ENCODE measurements at regions not wholly inside any gene's neighbourhood (a gene's known extent, or its start where the extent isn't known, plus 50 kb on each side); places are given as distances from the start of the nearest gene placed in this dataset.
"Not testable (repeated sequence)": the region's sequence is repeated elsewhere in the genome, so short reads cannot be mapped to it uniquely, and the experiment has no call there.

GRCh38 chr3:5545719-5546118 lies 358.2 kb downstream of the EDEM1 start:
- no peak for DNase-seq (ENCODE audit: low read depth)

- DNase-seq (ENCODE audit: low read depth), result no peak
These were observed 365.7 kb downstream of the EDEM1 start for GRCh38 chr3:5553203-5553602.

- DNase-seq (ENCODE audit: low read depth), result no peak
These were observed 366.8 kb downstream of the EDEM1 start for GRCh38 chr3:5554245-5554747.

GRCh38 chr3:5560199-5560598 lies 372.7 kb downstream of the EDEM1 start:
- DNase-seq (ENCODE audit: low read depth), result no peak

- DNase-seq (ENCODE audit: low read depth), result no peak
These were observed 376.2 kb downstream of the EDEM1 start for GRCh38 chr3:5563537-5564277.

DNA sequence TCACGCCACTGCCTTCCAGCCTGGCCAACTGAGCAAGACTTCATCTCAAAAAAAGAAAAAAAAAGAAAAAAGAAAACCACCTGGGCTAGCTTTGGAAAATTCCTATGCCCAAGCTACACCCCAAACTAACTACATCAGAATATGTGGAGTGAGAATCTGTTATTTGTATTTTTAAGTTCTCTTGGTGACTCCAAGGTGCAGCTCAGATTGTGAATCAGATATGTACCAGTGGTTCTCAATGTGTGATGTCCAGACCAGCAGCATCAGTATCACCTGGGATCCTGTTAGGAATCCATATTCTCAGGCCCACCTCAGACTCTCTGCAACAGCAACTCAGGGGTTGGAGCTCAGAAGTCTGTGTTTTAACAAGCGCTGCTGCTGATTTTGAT lies 376.8 kb downstream of the EDEM1 start:
- no peak for DNase-seq (ENCODE audit: low read depth)

DNA sequence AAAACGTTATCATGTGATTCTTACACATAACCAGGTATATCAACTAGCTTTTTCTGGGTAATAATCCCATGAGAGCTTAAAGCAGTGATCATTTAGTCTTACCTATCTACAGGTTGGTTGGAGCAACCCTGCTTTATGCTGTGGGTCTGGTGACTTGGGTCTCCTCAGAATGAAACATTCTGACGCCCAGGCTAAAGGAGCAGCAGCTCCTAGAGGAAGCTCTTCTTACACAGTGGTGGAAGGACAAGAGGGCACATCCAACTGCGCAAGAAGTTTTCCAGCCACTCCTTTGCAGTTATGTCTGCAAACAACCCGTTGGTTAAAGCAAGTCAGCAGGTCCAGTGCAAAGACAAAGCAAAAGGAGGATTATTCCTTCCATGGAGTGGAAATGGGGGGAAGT lies 377.5 kb downstream of the EDEM1 start:
- DNase-seq (ENCODE audit: low read depth), result no peak

DNA sequence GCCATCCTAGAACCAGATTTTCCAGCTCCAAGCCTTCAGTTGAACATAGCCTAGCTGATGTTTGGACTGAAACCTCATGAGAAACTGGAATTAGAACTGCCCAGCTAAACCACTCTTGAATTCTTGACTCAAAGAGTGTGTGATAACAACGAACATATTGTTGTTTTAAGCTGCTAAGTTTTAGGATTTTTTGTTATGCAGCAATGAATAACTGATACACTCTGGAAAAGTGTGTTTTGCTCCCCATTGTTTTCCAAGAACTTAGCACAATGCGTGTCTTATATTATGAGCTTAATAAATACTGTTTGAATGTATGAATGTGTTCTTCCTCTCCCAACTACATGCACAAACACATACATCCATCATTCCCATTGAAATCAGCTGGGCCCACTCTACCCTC lies 379.6 kb downstream of the EDEM1 start:
- no peak for DNase-seq (ENCODE audit: low read depth)

- no peak for DNase-seq (ENCODE audit: low read depth)
These were observed 380.9 kb downstream of the EDEM1 start for GRCh38 chr3:5568451-5568850.

GRCh38 chr3:5569152-5569551 lies 381.6 kb downstream of the EDEM1 start:
- DNase-seq (ENCODE audit: low read depth), result no peak

- DNase-seq (ENCODE audit: low read depth), result no peak
These were observed 384.7 kb downstream of the EDEM1 start for GRCh38 chr3:5572168-5572567.

DNA sequence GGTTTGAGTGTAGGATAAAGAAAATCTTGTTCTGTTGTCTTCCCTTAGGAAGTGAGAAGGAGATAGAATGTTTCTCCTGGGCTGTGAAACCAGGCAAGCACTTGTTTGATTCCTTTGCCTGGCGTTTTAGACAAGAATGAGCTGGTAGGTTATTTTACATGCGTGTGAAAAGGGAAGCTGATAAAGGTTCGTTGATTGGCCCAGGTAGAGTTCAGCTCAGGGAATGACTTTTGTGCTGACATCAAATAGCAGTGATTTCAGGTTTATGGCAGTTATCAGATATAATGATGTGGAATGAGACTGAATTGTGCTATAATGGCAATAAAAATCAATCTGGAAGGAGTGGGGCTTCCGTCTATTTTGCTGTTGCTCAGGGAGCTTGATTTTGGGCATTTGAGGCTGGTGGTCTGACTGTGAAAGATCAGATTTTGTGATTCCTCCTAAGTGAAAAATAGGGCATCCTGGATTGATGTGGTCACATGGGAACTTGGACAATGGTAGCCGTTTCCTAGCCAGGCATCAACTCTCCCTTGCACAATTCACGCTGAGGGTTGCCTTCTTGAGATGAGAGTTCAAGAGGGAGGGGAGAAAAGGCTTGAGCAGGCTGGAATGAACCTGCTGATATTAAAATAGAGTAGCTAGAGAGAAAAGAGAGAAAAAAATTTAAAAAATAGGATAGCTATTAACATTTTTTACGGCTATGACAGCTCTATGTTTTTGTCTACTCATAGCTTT lies 388.9 kb downstream of the EDEM1 start:
- DNase-seq (ENCODE audit: low read depth), result no peak

GRCh38 chr3:5579139-5579602 lies 391.7 kb downstream of the EDEM1 start:
- no peak for DNase-seq (ENCODE audit: low read depth)

- no peak for DNase-seq (ENCODE audit: low read depth)
These were observed 392.4 kb downstream of the EDEM1 start for GRCh38 chr3:5579946-5580345.

DNA sequence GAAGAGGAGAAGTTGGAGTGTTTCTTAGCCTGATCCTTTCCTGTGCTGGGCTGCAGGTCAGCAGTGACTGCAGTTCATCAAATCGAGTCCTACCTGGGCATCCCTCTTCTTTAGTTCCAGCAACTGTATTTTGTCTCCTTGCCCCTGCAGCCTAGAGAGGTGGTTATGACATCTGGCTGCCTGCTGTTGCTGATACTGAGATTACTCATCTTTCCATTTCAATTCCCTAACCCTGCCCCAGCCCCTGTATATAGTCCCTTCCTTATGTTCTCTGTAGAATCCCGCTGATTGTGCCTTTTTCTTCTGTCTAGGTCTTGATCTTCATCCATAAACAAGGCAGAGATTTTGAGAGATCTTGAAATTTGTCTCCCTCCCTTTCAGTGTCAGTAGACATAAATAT lies 393.3 kb downstream of the EDEM1 start:
- no peak for DNase-seq (ENCODE audit: low read depth)

DNA sequence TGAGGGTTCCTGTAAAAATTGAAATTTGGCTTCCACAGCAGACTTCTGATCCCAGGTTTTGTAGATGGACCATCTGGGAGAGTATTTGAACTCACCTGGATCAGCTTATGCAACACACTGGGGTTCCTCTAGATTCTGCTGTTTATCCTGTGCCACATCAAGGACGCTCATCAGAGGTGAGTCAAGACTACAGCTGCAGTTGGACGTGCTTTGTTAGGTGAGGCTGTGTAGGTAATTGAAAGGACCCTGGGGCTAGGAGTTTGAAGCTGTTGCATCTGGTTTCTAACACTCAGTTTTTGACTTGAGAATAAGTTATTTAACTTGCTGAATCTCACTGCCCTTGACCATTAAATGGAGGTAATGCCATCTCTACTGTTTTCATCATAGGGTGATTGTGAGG lies 394.2 kb downstream of the EDEM1 start:
- no peak for DNase-seq (ENCODE audit: low read depth)

- no peak for DNase-seq (ENCODE audit: low read depth)
These were observed 396.4 kb downstream of the EDEM1 start for GRCh38 chr3:5583920-5584319.

DNA sequence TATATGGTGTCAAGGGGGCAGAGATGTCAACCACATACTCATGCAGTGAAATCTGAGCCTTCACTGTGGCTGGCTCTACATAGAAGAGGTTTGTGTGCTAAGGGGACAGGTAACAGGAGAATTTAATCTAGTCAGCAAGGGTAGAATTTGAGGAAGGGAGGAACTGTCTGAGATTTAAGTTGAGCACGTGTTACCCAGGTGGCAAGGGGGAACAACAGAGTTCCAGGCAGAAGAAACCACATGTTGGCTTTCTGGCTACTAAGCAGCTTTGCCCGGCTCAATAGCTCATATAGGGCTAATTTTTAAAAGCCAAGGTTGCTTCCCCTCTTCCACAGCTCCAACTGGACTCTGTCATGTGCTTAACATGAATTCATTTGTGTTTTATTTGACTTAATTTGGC lies 397.6 kb downstream of the EDEM1 start:
- no peak for DNase-seq (ENCODE audit: low read depth)

- DNase-seq (ENCODE audit: low read depth), result no peak
These were observed 419.5 kb downstream of the EDEM1 start for GRCh38 chr3:5606884-5607472.

DNA sequence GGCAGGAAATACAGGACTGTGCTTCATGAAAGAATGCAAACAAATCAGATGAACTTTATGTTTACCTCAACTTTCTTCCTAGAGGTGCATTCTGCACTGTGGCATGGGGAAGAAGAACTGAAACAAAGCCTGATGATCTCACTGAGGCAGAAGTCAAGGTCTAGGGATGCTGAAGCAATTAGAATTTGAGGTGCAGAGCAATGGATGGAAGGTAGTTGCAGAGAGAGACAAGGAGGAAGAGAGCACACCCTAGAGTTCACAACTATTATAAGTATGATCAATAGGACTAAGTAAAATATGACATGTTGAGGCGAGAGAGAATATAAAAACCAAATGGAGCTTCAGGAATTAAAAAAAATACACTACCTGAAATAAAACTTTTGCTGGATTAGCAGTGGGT lies 420.1 kb downstream of the EDEM1 start:
- no peak for DNase-seq (ENCODE audit: low read depth)

DNA sequence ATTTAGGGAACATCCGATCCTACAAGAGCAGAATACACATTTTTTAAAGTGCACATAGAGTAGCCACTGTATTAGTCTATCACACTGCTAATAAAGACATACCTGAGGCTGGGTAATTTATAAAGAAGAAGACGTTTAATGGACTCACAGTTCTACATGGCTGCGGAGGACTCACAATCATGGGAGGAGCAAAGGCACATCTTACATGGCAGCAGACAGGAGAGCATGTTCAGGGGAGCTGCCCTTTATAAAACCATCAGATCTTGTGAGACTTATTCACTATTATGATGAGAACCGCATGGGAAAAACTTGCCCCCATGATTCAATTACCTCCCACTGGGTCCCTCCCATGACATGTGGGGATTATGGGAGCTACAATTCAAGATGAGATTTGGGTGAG lies 421.5 kb downstream of the EDEM1 start:
- not testable (repeated sequence) for DNase-seq (ENCODE audit: low read depth)

DNA sequence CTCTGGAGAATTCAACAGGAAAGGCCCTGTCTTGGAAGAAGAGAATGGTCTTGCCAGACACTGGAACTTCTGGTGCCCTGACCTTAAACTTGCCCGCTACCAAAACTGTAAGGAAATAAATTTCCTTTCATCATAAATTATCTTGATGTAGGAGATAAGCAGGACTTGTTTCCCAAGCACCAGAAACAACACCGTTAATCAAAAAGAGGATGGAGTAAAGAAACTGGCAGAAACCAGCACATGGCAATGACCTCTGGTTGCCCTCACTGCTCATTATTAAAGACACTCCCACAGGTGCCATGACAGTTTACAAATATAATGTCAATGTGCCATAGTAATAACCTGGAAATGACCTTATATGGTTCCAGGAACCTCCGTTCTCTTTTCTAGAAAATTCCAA lies 426.1 kb downstream of the EDEM1 start:
- no peak for DNase-seq (ENCODE audit: low read depth)

- DNase-seq (ENCODE audit: low read depth), result no peak
These were observed 429.4 kb downstream of the EDEM1 start for GRCh38 chr3:5616873-5617272.

Measured in amniotic epithelial cell (primary cell).